WTC11 (cell line): ENCODE measurements at regions not wholly inside any gene's neighbourhood (a gene's known extent, or its start where the extent isn't known, plus 50 kb on each side); places are given as distances from the start of the nearest gene placed in this dataset.

Source experiments
- ATAC-seq: fragments of 200-7000 bp; cut with Tn5 transposase; 2 replicates; pipeline ENCODE4 v1.10.0; 2021; ENCODE audit warnings: mild to moderate bottlenecking, moderate library complexity
- CTCF ChIA-PET: fragments of 300-600 bp; sonication (Branson Sonifier 250); formaldehyde crosslinking; loops from one replicate; lab custom pipeline; 2021; ENCODE audit warnings: antibody characterized with exemption; lab: Charles Lee
- POLR2A ChIA-PET: fragments of 350-600 bp; sonication (Branson Sonifier 250); formaldehyde crosslinking; loops from one replicate; lab custom pipeline; 2021; ENCODE audit warnings: antibody characterized with exemption; lab: Charles Lee
- DNase-seq: peaks from one replicate; pipeline ENCODE4 v3.0.0; 2021; ENCODE audit warnings: low spot score
- H3K27ac Mint-ChIP-seq: 2 replicates; pipeline ENCODE4 v1.8.0; 2021; ENCODE audit warnings: mixed read lengths
- H3K27me3 Mint-ChIP-seq: 2 replicates; pipeline ENCODE4 v1.8.0; 2021; ENCODE audit warnings: low read depth, mild to moderate bottlenecking, moderate library complexity, mixed read lengths
- H3K36me3 Mint-ChIP-seq: 2 replicates; pipeline ENCODE4 v1.8.0; 2021; ENCODE audit warnings: mixed read lengths
- H3K4me1 Mint-ChIP-seq: 2 replicates; pipeline ENCODE4 v1.8.0; 2022; ENCODE audit warnings: mixed read lengths
- H3K4me3 Mint-ChIP-seq: 2 replicates; pipeline ENCODE4 v1.8.0; 2021; ENCODE audit warnings: mild to moderate bottlenecking, moderate library complexity, mixed read lengths
- H3K9me3 Mint-ChIP-seq: 2 replicates; pipeline ENCODE4 v1.8.0; 2021; ENCODE audit warnings: mixed read lengths
- ATF1 ChIP-seq: sonication (generic); formaldehyde crosslinking; IDR thresholded peaks from 2 replicates; pipeline ENCODE4 v1.8.1; 2023; ENCODE audit warnings: mild to moderate bottlenecking, moderate library complexity, missing genetic modification reagents
- CREB1 ChIP-seq: sonication (generic); formaldehyde crosslinking; IDR thresholded peaks from 2 replicates; pipeline ENCODE4 v1.8.0; 2023; ENCODE audit warnings: mild to moderate bottlenecking, missing genetic modification reagents
- FOXP1 ChIP-seq: sonication (generic); formaldehyde crosslinking; IDR thresholded peaks from 2 replicates; pipeline ENCODE4 v1.8.0; 2022; ENCODE audit warnings: missing genetic modification reagents, mild to moderate bottlenecking, moderate library complexity, borderline replicate concordance
- GRHL2 ChIP-seq: fragments of 250-450 bp; sonication (Bioruptor Pico); IDR thresholded peaks from 2 replicates; pipeline ENCODE4 v1.8.0; 2022; ENCODE audit warnings: mild to moderate bottlenecking, moderate library complexity; ENCODE audit not compliant: insufficient replicate concordance, severe bottlenecking
- IRF2 ChIP-seq: sonication (generic); formaldehyde crosslinking; IDR thresholded peaks from 2 replicates; pipeline ENCODE4 v1.8.0; 2022; ENCODE audit warnings: low read depth, missing genetic modification reagents, borderline replicate concordance
- JUN ChIP-seq: sonication (generic); formaldehyde crosslinking; IDR thresholded peaks from 2 replicates; pipeline ENCODE4 v1.8.0; 2023; ENCODE audit warnings: mild to moderate bottlenecking, missing genetic modification reagents
- KAT7 ChIP-seq: sonication (generic); formaldehyde crosslinking; IDR thresholded peaks from 2 replicates; pipeline ENCODE4 v1.8.1; 2023; ENCODE audit warnings: missing genetic modification reagents, mild to moderate bottlenecking, borderline replicate concordance
- NFATC4 ChIP-seq: fragments of 250-450 bp; sonication (Bioruptor Pico); IDR thresholded peaks from 2 replicates; pipeline ENCODE4 v1.9.0; 2021; ENCODE audit warnings: mild to moderate bottlenecking
- NR3C1 ChIP-seq: sonication (generic); formaldehyde crosslinking; conservative IDR thresholded peaks from 2 replicates; pipeline ENCODE4 v1.8.1; 2023; ENCODE audit warnings: low read depth, mild to moderate bottlenecking, missing genetic modification reagents
- ZNF121 ChIP-seq: sonication (generic); formaldehyde crosslinking; IDR thresholded peaks from 2 replicates; pipeline ENCODE4 v1.8.0; 2023; ENCODE audit warnings: missing genetic modification reagents
- ZNF317 ChIP-seq: sonication (generic); formaldehyde crosslinking; IDR thresholded peaks from 2 replicates; pipeline ENCODE4 v1.8.1; 2023; ENCODE audit warnings: low read depth, mild to moderate bottlenecking, moderate library complexity, missing genetic modification reagents, borderline replicate concordance
- TF ChIP-seq, protein P1 (sequence below): sonication (generic); formaldehyde crosslinking; IDR thresholded peaks from 2 replicates; pipeline ENCODE4 v1.8.1; 2022; ENCODE audit warnings: mild to moderate bottlenecking, missing genetic modification reagents, moderate library complexity, borderline replicate concordance
- TF ChIP-seq, protein P2 (sequence below): sonication (generic); formaldehyde crosslinking; IDR thresholded peaks from 2 replicates; pipeline ENCODE4 v1.8.0; 2022; ENCODE audit warnings: mild to moderate bottlenecking, missing genetic modification reagents
- TF ChIP-seq, protein P3 (sequence below): sonication (generic); formaldehyde crosslinking; IDR thresholded peaks from 2 replicates; pipeline ENCODE4 v1.8.1; 2022; ENCODE audit warnings: low read depth, missing genetic modification reagents, borderline replicate concordance

DNA sequence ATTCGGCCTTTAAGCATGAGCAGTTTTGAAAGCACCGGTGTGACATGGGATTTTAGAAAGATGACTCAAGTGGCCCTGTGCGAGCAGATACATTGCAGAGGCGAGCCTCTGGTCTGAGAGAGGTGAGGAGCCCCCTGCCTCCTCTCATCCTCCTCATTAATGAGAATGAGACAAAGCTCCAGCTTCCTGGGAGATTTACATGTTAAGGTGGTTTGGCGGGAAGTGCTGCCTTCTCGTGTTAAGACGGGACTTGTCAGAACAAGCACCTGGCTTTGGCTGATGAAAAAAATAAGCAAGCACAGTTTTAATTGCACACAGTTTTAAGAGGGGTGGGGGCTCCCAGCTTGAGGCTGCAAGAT, 68.1 kb downstream of the ACTL7B start:
- peak; percentile 60 for ATAC-seq
- Mint-ChIP-seq H3K9me3 (peaks cover 30% of the 10 kb centered on the region), H3K36me3 (no peaks in the 10 kb centered on the region), H3K27me3 (no peaks in the 10 kb centered on the region), H3K4me3 (no peak overlapping the region)
- no peak for DNase-seq
- CTCF ChIA-PET = interaction anchor here (0.8 to 1.2 kb wide), 2 partner anchors 10 to 19 kb away, joined by 4 to 5 read pairs; no protein-coding TSS in a partner anchor
- TF ChIP-seq, protein P1, sequence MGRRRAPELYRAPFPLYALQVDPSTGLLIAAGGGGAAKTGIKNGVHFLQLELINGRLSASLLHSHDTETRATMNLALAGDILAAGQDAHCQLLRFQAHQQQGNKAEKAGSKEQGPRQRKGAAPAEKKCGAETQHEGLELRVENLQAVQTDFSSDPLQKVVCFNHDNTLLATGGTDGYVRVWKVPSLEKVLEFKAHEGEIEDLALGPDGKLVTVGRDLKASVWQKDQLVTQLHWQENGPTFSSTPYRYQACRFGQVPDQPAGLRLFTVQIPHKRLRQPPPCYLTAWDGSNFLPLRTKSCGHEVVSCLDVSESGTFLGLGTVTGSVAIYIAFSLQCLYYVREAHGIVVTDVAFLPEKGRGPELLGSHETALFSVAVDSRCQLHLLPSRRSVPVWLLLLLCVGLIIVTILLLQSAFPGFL (CRISPR knock-in tag) = no peak
- TF ChIP-seq FOXP1 (CRISPR knock-in tag) (no peak), NR3C1 (CRISPR knock-in tag) (no peak), CREB1 (CRISPR knock-in tag) (no peak)
- TF ChIP-seq, all 79 proteins: peak for 0
- no peak overlapping the region for H3K27ac Mint-ChIP-seq
- POLR2A ChIA-PET = no interaction called here
- peaks cover 20% of the 10 kb centered on the region for H3K4me1 Mint-ChIP-seq

DNA sequence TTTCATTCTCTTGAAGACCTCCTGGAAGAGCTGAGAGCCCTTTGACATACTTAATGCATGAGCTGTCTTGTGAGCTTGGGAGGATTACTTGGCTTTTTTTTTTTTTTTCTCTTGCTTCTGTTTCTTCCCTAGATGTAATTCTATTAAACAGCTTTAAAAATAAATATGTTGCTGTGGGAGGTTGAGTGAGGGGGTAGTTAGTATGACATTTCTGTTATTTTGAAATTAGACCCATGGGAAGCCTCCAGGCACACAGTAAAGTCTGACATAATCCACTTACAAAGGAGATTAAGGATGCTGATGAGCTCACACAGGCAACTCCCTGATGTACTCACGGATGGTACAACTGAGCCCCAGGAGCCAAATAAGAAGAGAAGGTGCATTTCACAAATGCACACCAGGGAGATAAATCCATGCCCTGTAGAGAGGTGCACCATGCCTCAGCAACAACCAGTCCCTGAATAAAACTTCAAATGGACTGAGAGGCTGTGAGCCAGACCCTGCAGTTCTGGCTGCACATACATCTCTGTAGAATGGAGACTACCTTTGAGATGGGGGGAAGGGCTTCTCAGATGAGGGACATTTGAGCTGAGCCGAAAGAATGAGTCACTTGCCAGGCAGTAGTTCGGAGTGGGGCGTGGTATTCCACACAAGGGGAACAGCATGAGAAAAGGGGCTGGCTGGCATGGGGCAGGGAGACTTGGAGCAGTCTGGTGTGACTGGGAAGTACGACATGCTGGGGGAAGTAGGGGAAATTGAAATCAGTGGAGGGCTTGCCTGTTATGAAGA, 68.7 kb downstream of the ACTL7B start:
- H3K27ac Mint-ChIP-seq = no peak overlapping the region
- no peak overlapping the region for H3K4me3 Mint-ChIP-seq
- H3K9me3 Mint-ChIP-seq = peaks cover 24% of the 10 kb centered on the region

DNA sequence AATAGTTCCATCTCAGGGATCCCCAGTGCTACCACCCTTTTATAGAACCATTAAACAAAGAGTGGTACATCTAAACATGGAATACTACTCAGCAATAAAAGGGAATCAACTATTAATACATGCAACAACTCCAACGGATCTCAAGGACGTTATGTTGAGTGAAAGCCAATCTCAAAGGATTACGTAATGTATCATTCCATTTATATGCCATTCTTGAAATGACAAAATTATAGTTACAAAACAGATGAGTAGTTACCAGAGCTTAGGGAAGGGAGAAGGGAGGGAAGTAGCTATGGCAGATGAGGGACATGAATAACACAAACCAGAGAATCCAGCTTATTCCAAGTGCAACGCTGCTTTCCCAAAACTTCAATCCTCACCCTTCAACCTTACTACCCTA, 69.5 kb downstream of the ACTL7B start:
- Mint-ChIP-seq H3K36me3 (no peaks in the 10 kb centered on the region), H3K9me3 (peaks cover 24% of the 10 kb centered on the region), H3K27me3 (no peaks in the 10 kb centered on the region), H3K4me3 (no peak overlapping the region), H3K4me1 (peaks cover 23% of the 10 kb centered on the region), H3K27ac (no peak overlapping the region)
- ATAC-seq (no peak), DNase-seq (no peak)
- ChIA-PET CTCF (interaction anchor here (1.2 kb wide), 1 partner anchor 9 kb away, joined by 4 read pairs; no protein-coding TSS in a partner anchor), POLR2A (no interaction called here)
- TF ChIP-seq KAT7 (CRISPR knock-in tag) = no peak
- TF ChIP-seq, protein P2, sequence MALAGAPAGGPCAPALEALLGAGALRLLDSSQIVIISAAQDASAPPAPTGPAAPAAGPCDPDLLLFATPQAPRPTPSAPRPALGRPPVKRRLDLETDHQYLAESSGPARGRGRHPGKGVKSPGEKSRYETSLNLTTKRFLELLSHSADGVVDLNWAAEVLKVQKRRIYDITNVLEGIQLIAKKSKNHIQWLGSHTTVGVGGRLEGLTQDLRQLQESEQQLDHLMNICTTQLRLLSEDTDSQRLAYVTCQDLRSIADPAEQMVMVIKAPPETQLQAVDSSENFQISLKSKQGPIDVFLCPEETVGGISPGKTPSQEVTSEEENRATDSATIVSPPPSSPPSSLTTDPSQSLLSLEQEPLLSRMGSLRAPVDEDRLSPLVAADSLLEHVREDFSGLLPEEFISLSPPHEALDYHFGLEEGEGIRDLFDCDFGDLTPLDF (CRISPR knock-in tag) = no peak
- TF ChIP-seq, protein P3, sequence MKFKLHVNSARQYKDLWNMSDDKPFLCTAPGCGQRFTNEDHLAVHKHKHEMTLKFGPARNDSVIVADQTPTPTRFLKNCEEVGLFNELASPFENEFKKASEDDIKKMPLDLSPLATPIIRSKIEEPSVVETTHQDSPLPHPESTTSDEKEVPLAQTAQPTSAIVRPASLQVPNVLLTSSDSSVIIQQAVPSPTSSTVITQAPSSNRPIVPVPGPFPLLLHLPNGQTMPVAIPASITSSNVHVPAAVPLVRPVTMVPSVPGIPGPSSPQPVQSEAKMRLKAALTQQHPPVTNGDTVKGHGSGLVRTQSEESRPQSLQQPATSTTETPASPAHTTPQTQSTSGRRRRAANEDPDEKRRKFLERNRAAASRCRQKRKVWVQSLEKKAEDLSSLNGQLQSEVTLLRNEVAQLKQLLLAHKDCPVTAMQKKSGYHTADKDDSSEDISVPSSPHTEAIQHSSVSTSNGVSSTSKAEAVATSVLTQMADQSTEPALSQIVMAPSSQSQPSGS (CRISPR knock-in tag) = no peak
- TF ChIP-seq NFATC4 (CRISPR knock-in tag) = no peak
- TF ChIP-seq, protein P1 (CRISPR knock-in tag) = no peak
- TF ChIP-seq GRHL2 (CRISPR knock-in tag) = no peak

More for the DNA sequence above, 68.7 kb downstream of the ACTL7B start:
- no peaks in the 10 kb centered on the region for H3K27me3 Mint-ChIP-seq
- ChIA-PET CTCF (interaction anchor here (0.8 to 1.2 kb wide), 2 partner anchors 9 to 19 kb away, joined by 4 to 5 read pairs; no protein-coding TSS in a partner anchor), POLR2A (no interaction called here)
- no peak for DNase-seq
- peaks cover 20% of the 10 kb centered on the region for H3K4me1 Mint-ChIP-seq
- peak; percentile 44; the same call in 1 of the 2 replicates for ATAC-seq
- no peaks in the 10 kb centered on the region for H3K36me3 Mint-ChIP-seq
- no peak for TF ChIP-seq ZNF121
- no peak for TF ChIP-seq ZNF317 (CRISPR knock-in tag)
- no peak for TF ChIP-seq JUN (CRISPR knock-in tag)
- no peak for TF ChIP-seq NR3C1 (CRISPR knock-in tag)
- no peak for TF ChIP-seq ATF1 (CRISPR knock-in tag)
- TF ChIP-seq IRF2 = no peak
